ENCODE measurements at regions not wholly inside any gene's neighbourhood (a gene's known extent, or its start where the extent isn't known, plus 50 kb on each side); places are given as distances from the start of the nearest gene placed in this dataset.

- FAIRE-seq = no peak
- no peak for DNase-seq (ENCODE audit: low spot score)
Measured at GRCh38 chr2:223223156-223223555, 171.2 kb downstream of the KCNE4 start.

GRCh38 chr2:223225266-223225665 lies 173.3 kb downstream of the KCNE4 start:
- no peak for DNase-seq (ENCODE audit: low spot score)

DNA sequence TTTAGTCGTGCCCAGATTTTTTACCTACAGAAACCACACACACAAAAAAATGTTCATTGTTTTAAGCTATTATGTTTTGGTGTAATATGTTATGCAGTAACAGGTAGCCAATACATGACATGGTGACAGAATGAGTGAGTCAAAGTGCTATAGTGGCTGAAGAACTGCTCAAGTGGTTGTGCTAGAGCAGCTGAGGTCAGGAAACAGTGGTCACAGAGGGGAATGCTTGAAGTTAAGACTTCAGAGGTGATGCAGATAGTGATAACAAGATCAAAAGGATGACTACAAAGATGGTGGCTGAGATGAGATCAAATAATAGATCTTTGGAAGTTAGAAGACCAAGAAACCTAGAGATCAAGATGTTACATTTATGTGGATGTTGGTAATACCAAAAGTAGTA lies 174.3 kb downstream of the KCNE4 start:
- FAIRE-seq = no peak
- no peak for DNase-seq (ENCODE audit: low spot score)

More at GRCh38 chr2:223225266-223225665, 173.3 kb downstream of the KCNE4 start:
- FAIRE-seq = no peak

DNA sequence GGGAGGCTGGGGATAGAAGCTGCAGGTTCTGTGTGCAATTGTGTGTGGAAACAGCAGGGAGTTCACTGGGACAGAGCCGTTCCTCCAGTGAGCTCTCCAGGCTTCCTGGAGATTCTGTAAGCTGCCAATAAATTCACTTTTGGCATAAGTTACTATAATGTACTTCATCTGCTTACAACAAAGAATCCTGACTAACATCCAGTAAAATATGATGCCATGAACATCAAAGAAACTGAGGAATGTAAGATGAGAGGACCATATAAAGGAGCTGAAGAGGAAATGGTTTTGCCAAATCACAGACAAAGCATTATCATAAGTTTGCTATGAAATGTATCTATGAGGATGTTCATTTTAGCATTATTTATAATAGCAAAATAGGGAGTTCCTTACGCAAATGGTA lies 175.3 kb downstream of the KCNE4 start:
- FAIRE-seq = no peak
- DNase-seq (ENCODE audit: low spot score) = no peak

DNA sequence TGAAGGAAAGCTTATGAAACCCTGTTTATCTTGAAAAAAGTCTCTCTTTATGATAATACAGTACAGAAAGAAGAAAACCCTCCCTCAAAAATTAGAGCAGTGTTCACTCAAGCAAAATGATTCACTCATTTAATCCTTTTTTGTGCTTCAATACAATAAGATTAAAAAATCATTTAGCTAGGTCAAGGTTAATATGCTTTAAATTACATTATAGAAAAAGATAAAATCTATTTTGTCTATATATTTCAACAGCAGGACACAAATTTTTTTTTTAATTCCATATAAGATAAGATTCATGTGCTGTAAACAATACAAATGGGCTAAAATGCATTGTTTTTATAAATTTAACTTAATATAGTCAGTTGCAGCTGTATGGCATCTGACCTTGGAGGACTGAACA lies 176.9 kb downstream of the KCNE4 start:
- no peak for DNase-seq (ENCODE audit: low spot score)
- no peak for FAIRE-seq

DNA sequence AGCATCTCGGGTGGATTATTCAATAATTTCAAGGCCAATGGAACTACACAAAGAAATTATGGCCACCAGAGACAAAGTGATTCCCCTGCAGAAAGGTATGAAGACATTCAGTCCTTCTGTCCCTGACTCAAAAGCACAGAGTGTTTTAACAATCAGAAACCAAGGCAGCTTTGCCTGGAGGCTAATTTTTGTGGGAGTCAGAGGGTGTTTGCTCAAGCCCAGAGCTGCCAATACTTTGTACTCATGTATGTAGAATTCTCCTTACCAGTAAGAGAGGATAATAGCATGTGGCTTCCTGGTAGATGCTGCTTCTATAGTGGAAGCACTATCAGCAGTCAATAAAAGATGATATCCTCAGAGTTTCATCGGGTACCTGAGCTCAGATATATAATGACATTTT lies 178.4 kb downstream of the KCNE4 start:
- FAIRE-seq (no peak), DNase-seq (ENCODE audit: low spot score) (no peak)

DNA sequence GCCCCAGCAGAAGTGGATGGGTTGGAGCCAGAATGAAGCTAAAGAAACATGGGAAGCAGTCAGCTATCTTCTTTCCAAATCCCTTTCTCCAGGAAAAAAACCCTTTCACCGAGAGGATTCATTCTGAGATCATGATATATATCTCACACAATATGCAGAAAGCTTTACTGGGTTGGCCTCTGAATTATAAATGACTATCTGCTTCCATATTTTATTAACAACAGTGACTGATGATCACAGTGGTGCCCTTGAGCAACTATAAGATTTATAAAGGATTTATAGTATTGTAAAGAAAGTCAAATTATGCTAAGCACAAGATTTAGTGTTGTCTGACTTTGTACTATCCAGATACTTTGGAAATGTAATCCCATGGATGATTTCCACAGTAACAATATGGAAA lies 180.3 kb downstream of the KCNE4 start:
- no peak for FAIRE-seq
- no peak for DNase-seq (ENCODE audit: low spot score)

GRCh38 chr2:223232896-223233295 lies 180.9 kb downstream of the KCNE4 start:
- FAIRE-seq (no peak), DNase-seq (ENCODE audit: low spot score) (no peak)

DNA sequence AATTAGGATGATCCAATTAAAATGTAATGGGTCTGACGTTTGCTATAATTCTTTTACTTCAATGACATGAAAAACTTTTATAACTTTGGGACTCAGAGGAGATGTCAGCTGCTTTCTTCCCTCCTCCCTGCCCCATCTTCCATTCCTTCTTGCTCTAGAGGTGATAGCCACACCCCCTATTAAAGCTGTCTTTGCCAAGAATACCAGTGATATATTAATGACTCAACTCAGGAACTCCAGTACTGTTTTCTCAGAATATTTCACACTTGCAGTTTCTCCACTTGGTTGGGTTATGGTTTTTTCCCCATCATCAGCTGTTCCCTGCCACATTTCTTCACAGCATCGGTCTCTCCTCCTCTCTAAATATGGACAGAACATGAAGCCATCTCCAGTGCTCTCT lies 184.0 kb downstream of the KCNE4 start:
- DNase-seq (ENCODE audit: low spot score) = no peak

GRCh38 chr2:223238301-223238700 lies 186.3 kb downstream of the KCNE4 start:
- DNase-seq (ENCODE audit: low spot score) = no peak
- no peak for FAIRE-seq

More for the DNA sequence above, 184.0 kb downstream of the KCNE4 start:
- FAIRE-seq = no peak

GRCh38 chr2:223243233-223243632 lies 191.2 kb downstream of the KCNE4 start:
- DNase-seq (ENCODE audit: low spot score) = no peak
- FAIRE-seq = no peak

- DNase-seq (ENCODE audit: low spot score) = peak; percentile 20
- peak; percentile 49 for FAIRE-seq
Measured at GRCh38 chr2:223247136-223247535, 195.1 kb downstream of the KCNE4 start.

- DNase-seq (ENCODE audit: low spot score) = no peak
- FAIRE-seq = no peak
Measured at GRCh38 chr2:223251656-223252229, 199.8 kb downstream of the KCNE4 start.

DNA sequence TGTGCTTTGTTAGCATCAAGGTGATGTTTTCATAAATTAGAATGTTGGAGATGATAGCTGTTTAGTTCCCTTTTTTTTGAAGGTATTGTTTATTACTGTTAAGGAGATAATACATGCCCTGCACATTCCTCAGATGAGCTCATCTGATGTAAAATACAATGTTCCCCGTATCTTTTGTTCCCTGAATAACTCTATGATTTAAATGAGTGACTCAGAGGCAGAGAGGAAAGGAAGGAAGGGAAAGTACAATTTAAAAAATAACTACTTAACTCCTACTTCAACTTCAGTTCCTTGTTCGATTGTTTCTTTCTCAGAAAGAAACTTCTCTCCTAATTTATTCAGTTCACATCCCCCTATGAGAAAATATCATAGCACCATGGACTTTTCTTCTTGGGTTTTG lies 208.7 kb downstream of the KCNE4 start:
- DNase-seq (ENCODE audit: low spot score) (peak; percentile 53), FAIRE-seq (peak; percentile 52)

- FAIRE-seq (peak; percentile 33), DNase-seq (ENCODE audit: low spot score) (peak; percentile 72)
Measured at GRCh38 chr2:223262946-223263345, 211.0 kb downstream of the KCNE4 start.

GRCh38 chr2:223264541-223265193 lies 212.7 kb downstream of the KCNE4 start:
- DNase-seq (ENCODE audit: low spot score) (no peak), FAIRE-seq (no peak)

GRCh38 chr2:223267160-223267951 lies 215.4 kb downstream of the KCNE4 start:
- no peak for FAIRE-seq
- no peak for DNase-seq (ENCODE audit: low spot score)

- DNase-seq (ENCODE audit: low spot score) (no peak), FAIRE-seq (no peak)
Measured at GRCh38 chr2:223269386-223269785, 217.4 kb downstream of the KCNE4 start.

DNA sequence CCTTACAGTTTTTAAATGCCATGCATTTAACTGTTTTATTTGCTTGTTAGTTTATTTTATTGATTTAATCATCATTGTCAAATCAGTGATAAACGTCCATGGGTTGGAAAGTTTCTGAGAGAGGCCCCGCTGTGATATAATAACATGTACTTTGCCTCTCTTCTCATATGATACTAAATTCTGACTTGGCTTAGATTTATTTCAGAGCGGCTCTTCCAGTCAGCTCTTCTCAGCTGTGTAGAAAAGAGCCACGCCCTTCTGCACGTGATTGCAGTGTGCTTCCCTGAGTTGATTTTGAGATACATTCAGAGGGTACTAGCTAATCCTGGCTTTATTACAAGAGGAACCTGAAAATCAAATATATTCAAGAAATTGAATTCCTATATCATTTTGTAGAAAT lies 218.6 kb downstream of the KCNE4 start:
- no peak for FAIRE-seq
- DNase-seq (ENCODE audit: low spot score) = no peak

- DNase-seq (ENCODE audit: low spot score) (no peak), FAIRE-seq (no peak)
Measured at GRCh38 chr2:223273995-223274394, 222.0 kb downstream of the KCNE4 start.

DNA sequence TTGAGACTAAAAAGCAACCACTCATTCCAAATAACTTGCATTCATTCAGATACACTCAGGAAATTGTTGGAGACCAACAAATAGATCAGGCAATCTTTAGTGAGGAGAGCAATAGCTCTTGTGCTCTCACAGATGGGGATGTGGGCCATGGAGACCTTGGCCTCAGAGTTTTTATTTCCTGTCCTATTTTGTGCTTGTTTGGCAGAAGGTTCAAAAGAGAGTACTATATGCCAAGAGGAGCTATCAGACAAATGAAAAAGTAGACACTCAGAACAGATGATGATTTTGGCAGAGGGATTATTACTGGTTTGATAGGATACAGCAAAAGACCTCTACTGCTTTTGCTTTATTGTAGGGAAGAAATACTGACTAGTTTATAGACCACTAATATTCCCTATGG lies 230.2 kb downstream of the KCNE4 start:
- FAIRE-seq (no peak), DNase-seq (ENCODE audit: low spot score) (no peak)

DNA sequence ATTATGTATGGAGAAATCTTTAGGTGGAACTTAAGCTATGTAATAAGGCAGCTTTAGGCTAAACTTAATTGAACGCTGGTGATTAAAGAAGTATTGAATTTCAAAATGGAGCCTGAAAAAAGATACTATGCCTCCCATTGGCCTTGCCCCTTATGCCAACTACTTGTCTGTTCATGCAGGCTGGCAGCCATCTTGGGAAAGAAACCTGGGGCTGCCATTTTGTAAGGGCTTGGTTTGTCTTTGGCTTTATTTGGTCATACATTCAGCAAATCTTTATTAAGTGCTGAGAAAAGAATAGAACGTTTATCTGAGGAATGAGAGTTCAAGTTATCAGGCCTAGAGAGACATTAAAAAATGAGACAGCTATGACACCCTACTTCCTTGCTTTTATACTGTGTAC lies 231.3 kb downstream of the KCNE4 start:
- DNase-seq (ENCODE audit: low spot score) (no peak), FAIRE-seq (no peak)

GRCh38 chr2:223283771-223284170 lies 231.8 kb downstream of the KCNE4 start:
- FAIRE-seq (no peak), DNase-seq (ENCODE audit: low spot score) (no peak)

Data from RCC 7860 (cell line).